ENCODE measurements at regions not wholly inside any gene's neighbourhood (a gene's known extent, or its start where the extent isn't known, plus 50 kb on each side); places are given as distances from the start of the nearest gene placed in this dataset.

- TF ChIP-seq CTCF (IDR thresholded peaks at IDR 0.05; ENCODE audit: low read length), result no peak
- no peak for TF ChIP-seq EZH2 (optimal IDR thresholded peaks at IDR 0.05; ENCODE audit: low read depth, low read length)
Observed at GRCh38 chr10:90421874-90422273, 436.0 kb downstream of the HTR7 start.

All from MM.1S (cell line).